H1 (cell line): ENCODE measurements at regions not wholly inside any gene's neighbourhood (a gene's known extent, or its start where the extent isn't known, plus 50 kb on each side); places are given as distances from the start of the nearest gene placed in this dataset.

Experiments
- CTCF ChIA-PET: fragments of 300-600 bp; sonication (Branson Sonifier 250); formaldehyde crosslinking; loops from one replicate; lab custom pipeline; 2021; ENCODE audit not compliant: partially characterized antibody; lab: Charles Lee
- POLR2A ChIA-PET: fragments of 300-600 bp; sonication (Branson Sonifier 250); formaldehyde crosslinking; loops from one replicate; lab custom pipeline; 2021; ENCODE audit warnings: inconsistent platforms; ENCODE audit not compliant: partially characterized antibody; lab: Charles Lee
- DNase-seq, 2 experiments: peaks; one replicate each; pipeline versions ENCODE4 v3.0.0 to v3.0.0-alpha.2; 2010 to 2022; ENCODE audit warnings: low spot score in 2 of 2, low read depth in 1 of 2, mixed read lengths in 1 of 2
- FAIRE-seq: peaks from 2 replicates; lab custom pipeline; 2011; peaks lifted over from hg19 to GRCh38; lab: Jason Lieb, UNC
- H2AFZ ChIP-seq: 2 replicates; pipeline ENCODE4 v1.8.1; 2012; ENCODE audit warnings: low read length, inconsistent platforms
- H2AK5ac ChIP-seq: 2 replicates; pipeline ENCODE4 v1.6.1; 2013; ENCODE audit warnings: low read depth, low read length
- H2BK120ac ChIP-seq: replicated peaks from 2 replicates; pipeline ENCODE3; 2013; ENCODE audit warnings: low read depth, low read length, inconsistent platforms
- H2BK12ac ChIP-seq: 2 replicates; pipeline ENCODE4 v1.6.1; 2013; ENCODE audit warnings: low read depth, low read length
- H2BK15ac ChIP-seq: 2 replicates; pipeline ENCODE4 v1.6.1; 2013; ENCODE audit warnings: low read length
- H2BK20ac ChIP-seq: 2 replicates; pipeline ENCODE4 v1.6.1; 2013; ENCODE audit warnings: low read length
- H2BK5ac ChIP-seq: 2 replicates; pipeline ENCODE4 v1.6.1; 2013; ENCODE audit warnings: low read depth, low read length
- H3K14ac ChIP-seq: 2 replicates; pipeline ENCODE4 v1.6.1; 2013; ENCODE audit warnings: inconsistent platforms; ENCODE audit not compliant: insufficient read length
- H3K18ac ChIP-seq: 2 replicates; pipeline ENCODE4 v1.6.1; 2013; ENCODE audit warnings: low read length; ENCODE audit errors: extremely low read depth
- H3K23ac ChIP-seq: 2 replicates; pipeline ENCODE4 v1.6.1; 2013; ENCODE audit warnings: inconsistent platforms; ENCODE audit not compliant: insufficient read length
- H3K23me2 ChIP-seq: 2 replicates; pipeline ENCODE4 v1.6.1; 2013; ENCODE audit warnings: low read depth, low read length
- H3K27ac ChIP-seq: 2 replicates; pipeline ENCODE4 v1.6.1; 2011; ENCODE audit warnings: low read depth, low read length, inconsistent platforms
- H3K27me3 ChIP-seq, 4 experiments: replicated peaks in 1 of 4; 1 replicate in 1 of 4; 2 replicates in 3 of 4; pipeline versions ENCODE4 v1.6.1 to v1.8.1; 2011 to 2013; ENCODE audit warnings: low read length in 3 of 4, mild to moderate bottlenecking in 3 of 4, inconsistent platforms in 2 of 4, mixed read lengths in 2 of 4, moderate library complexity in 1 of 4; ENCODE audit not compliant: control insufficient read depth in 3 of 4, insufficient read depth in 3 of 4; ENCODE audit errors: extremely low read depth in 1 of 4
- H3K36me3 ChIP-seq, 4 experiments: 2 replicates each; pipeline versions ENCODE4 v1.6.1 to v1.8.1; 2011 to 2013; ENCODE audit warnings: mild to moderate bottlenecking in 4 of 4, low read length in 3 of 4, moderate library complexity in 2 of 4, control low read depth in 1 of 4, inconsistent platforms in 1 of 4; ENCODE audit not compliant: insufficient read depth in 4 of 4, control insufficient read depth in 2 of 4
- H3K4ac ChIP-seq: replicated peaks from 2 replicates; pipeline ENCODE3; 2013; ENCODE audit warnings: low read length, low read depth, mixed read lengths, inconsistent platforms; ENCODE audit not compliant: insufficient read length
- H3K4me1 ChIP-seq, 4 experiments: replicated peaks in 1 of 4; 1 replicate in 1 of 4; 2 replicates in 3 of 4; pipeline versions ENCODE4 v1.6.1 to v1.8.1; 2011 to 2013; ENCODE audit warnings: low read length in 3 of 4, inconsistent platforms in 2 of 4, mixed read lengths in 1 of 4; ENCODE audit not compliant: insufficient read depth in 4 of 4, control insufficient read depth in 3 of 4
- H3K4me2 ChIP-seq, 2 experiments: 2 replicates each; pipeline versions ENCODE4 v1.6.1 to v1.8.1; 2011 to 2013; ENCODE audit warnings: low read depth in 2 of 2, low read length in 2 of 2, control low read depth in 1 of 2, inconsistent platforms in 1 of 2, mild to moderate bottlenecking in 1 of 2; ENCODE audit not compliant: insufficient read depth in 1 of 2
- H3K4me3 ChIP-seq, 4 experiments: fragments of 200-600, 300-600 bp in 1 of 4; sonication (generic), shearing (Covaris generic), sonication (Bioruptor Twin) in 1 of 4; 2 replicates each; pipeline versions ENCODE4 v1.5.1 to v1.8.1; 2011 to 2016; ENCODE audit warnings: low read length in 4 of 4, low read depth in 3 of 4, control low read depth in 2 of 4, inconsistent platforms in 2 of 4, mild to moderate bottlenecking in 2 of 4, mixed read lengths in 1 of 4, moderate library complexity in 1 of 4; ENCODE audit not compliant: insufficient read depth in 2 of 4; ENCODE audit errors: extremely low read depth in 1 of 4
- H3K56ac ChIP-seq: replicated peaks from 2 replicates; pipeline ENCODE3; 2013; ENCODE audit warnings: low read depth, mild to moderate bottlenecking, mixed read lengths, low read length, inconsistent platforms; ENCODE audit not compliant: insufficient read length
- H3K79me1 ChIP-seq: 2 replicates; pipeline ENCODE4 v1.6.1; 2013; ENCODE audit warnings: low read depth, low read length, control low read depth
- H3K79me2 ChIP-seq, 2 experiments: 2 replicates each; pipeline versions ENCODE4 v1.6.1 to v1.8.1; 2012 to 2013; ENCODE audit warnings: low read length in 2 of 2, mild to moderate bottlenecking in 2 of 2, inconsistent platforms in 1 of 2; ENCODE audit not compliant: insufficient read depth in 2 of 2, control insufficient read depth in 1 of 2
- H3K9ac ChIP-seq, 4 experiments: replicated peaks in 1 of 4; 1 replicate in 1 of 4; 2 replicates in 3 of 4; pipeline versions ENCODE4 v1.6.1 to v1.8.1; 2011 to 2013; ENCODE audit warnings: low read depth in 3 of 4, low read length in 3 of 4, control low read depth in 2 of 4, mild to moderate bottlenecking in 2 of 4, moderate library complexity in 2 of 4, inconsistent platforms in 1 of 4; ENCODE audit errors: extremely low read depth in 1 of 4
- H3K9me3 ChIP-seq, 2 experiments: 2 replicates each; pipeline versions ENCODE4 v1.6.1 to v1.8.1; 2012 to 2013; ENCODE audit warnings: mild to moderate bottlenecking in 2 of 2, moderate library complexity in 2 of 2, control low read depth in 1 of 2, inconsistent platforms in 1 of 2, low read depth in 1 of 2, low read length in 1 of 2, mixed read lengths in 1 of 2; ENCODE audit not compliant: insufficient read depth in 2 of 2
- H4K20me1 ChIP-seq, 2 experiments: replicated peaks in 1 of 2; 2 replicates each; pipeline versions ENCODE3 to v1.8.1; 2011 to 2013; ENCODE audit warnings: inconsistent platforms in 2 of 2, low read length in 2 of 2, mild to moderate bottlenecking in 1 of 2; ENCODE audit not compliant: insufficient read depth in 2 of 2, control insufficient read depth in 1 of 2
- H4K5ac ChIP-seq: 2 replicates; pipeline ENCODE4 v1.6.1; 2013; ENCODE audit warnings: low read length, low read depth, mixed read lengths, inconsistent platforms; ENCODE audit not compliant: insufficient read length
- H4K8ac ChIP-seq: 2 replicates; pipeline ENCODE4 v1.8.0; 2013; ENCODE audit warnings: mild to moderate bottlenecking, moderate library complexity, low read length, inconsistent platforms; ENCODE audit not compliant: insufficient read depth; ENCODE audit errors: extremely low read depth
- H4K91ac ChIP-seq: replicated peaks from 2 replicates; pipeline ENCODE3; 2013; ENCODE audit warnings: low read length, mixed read lengths, inconsistent platforms; ENCODE audit not compliant: insufficient read length
- CHD1 ChIP-seq: IDR thresholded peaks from 2 replicates; pipeline ENCODE4 v1.6.1; 2012; ENCODE audit warnings: low read depth, low read length, improper control_type of control experiment
- CREB1 ChIP-seq: IDR thresholded peaks from 2 replicates; pipeline ENCODE4 v1.6.1; 2012; ENCODE audit warnings: inconsistent platforms
- EP300 ChIP-seq, 2 experiments: IDR thresholded peaks; 1 replicate in 1 of 2; 2 replicates in 1 of 2; pipeline ENCODE4 v1.6.1; 2011 to 2012; ENCODE audit warnings: low read depth in 2 of 2, low read length in 2 of 2, mild to moderate bottlenecking in 2 of 2, borderline replicate concordance in 1 of 2, inconsistent platforms in 1 of 2, moderate library complexity in 1 of 2
- NRF1 ChIP-seq: IDR thresholded peaks from 2 replicates; pipeline ENCODE4 v1.6.1; 2011; ENCODE audit warnings: mild to moderate bottlenecking, low read depth, low read length, improper control_type of control experiment
- PHF8 ChIP-seq: fragments of 200-600 bp; sonication (generic); conservative IDR thresholded peaks from 2 replicates; pipeline ENCODE4 v1.7.1; 2012; ENCODE audit warnings: low read depth, mild to moderate bottlenecking, inconsistent platforms, low read length, moderate library complexity
- RAD21 ChIP-seq, 2 experiments: IDR thresholded peaks in 1 of 2; conservative IDR thresholded peaks in 1 of 2; 2 replicates each; pipeline ENCODE4 v1.6.1; 2011; ENCODE audit warnings: low read depth in 2 of 2, low read length in 2 of 2, improper control_type of control experiment in 1 of 2, inconsistent platforms in 1 of 2, mild to moderate bottlenecking in 1 of 2, moderate library complexity in 1 of 2
- RFX5 ChIP-seq: IDR thresholded peaks from 2 replicates; pipeline ENCODE4 v1.6.1; 2011; ENCODE audit warnings: low read depth, low read length, improper control_type of control experiment, borderline replicate concordance
- TAF7 ChIP-seq: optimal IDR thresholded peaks from 2 replicates; pipeline ENCODE3; 2011; ENCODE audit warnings: low read depth, mild to moderate bottlenecking, inconsistent platforms, low read length, moderate library complexity, borderline replicate concordance
- TBP ChIP-seq: IDR thresholded peaks from 2 replicates; pipeline ENCODE4 v1.6.1; 2011; ENCODE audit warnings: low read depth, low read length, improper control_type of control experiment
- TCF12 ChIP-seq: IDR thresholded peaks from 2 replicates; pipeline ENCODE4 v1.6.1; 2011; ENCODE audit warnings: low read depth, mild to moderate bottlenecking, low read length
- YY1 ChIP-seq: IDR thresholded peaks from 2 replicates; pipeline ENCODE4 v1.6.1; 2011; ENCODE audit warnings: low read depth, mild to moderate bottlenecking, low read length
- WGBS, 2 experiments: shearing (Covaris generic) in 1 of 2; methylation state at CpG; one replicate each; pipeline versions ENCODE4 v1.1.6 to v1.1.7; 2013 to 2015; ENCODE audit warnings: low lambda C conversion rate in 2 of 2, mixed read lengths in 2 of 2, inconsistent platforms in 1 of 2, low coverage in 1 of 2, missing lambda C conversion rate in 1 of 2; ENCODE audit not compliant: insufficient replicate concordance in 2 of 2, insufficient coverage in 1 of 2, insufficient read length in 1 of 2; ENCODE audit errors: extremely low coverage in 1 of 2, missing lambda C conversion rate in 1 of 2; 5-methylcytosine and 5-hydroxymethylcytosine counted together

DNA sequence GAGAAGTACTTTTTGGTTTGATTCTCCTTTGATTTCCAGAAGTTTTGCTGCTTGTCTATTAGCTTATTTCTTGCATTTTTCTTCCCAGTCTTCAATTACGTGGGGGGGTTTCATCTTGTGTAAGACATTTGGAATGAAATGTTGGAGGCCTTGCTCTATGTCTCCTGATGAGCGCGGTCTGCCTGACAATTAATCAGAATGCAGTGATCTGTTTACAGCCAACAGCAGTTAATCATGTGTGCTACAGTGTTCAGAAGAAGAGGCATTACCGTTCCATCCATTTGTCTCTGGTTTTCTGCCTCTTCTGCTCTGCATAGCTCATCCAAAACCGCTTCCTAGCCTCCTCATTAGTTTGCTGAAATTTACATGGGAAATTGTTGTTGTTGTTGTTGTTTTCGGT lies 134.4 kb upstream of the ST6GAL2 start:
- Histone ChIP-seq H3K4me1 (no peaks in the 10 kb centered on the region), H3K9me3 (0 out of 4 replicates have a peak, but pooled peaks cover 0 to 3% of the 10 kb centered on the region in 2 experiments), H3K4me3 (no peak overlapping the region), H3K27me3 (no peaks in the 10 kb centered on the region), H3K36me3 (no peaks in the 10 kb centered on the region), H3K4ac (no peak overlapping the region), H3K23ac (no peak overlapping the region), H3K27ac (no peak overlapping the region), H2BK5ac (no peak overlapping the region), H3K14ac (no peak overlapping the region), H3K79me2 (no peaks in the 10 kb centered on the region), H3K79me1 (no peaks in the 10 kb centered on the region), H4K91ac (no peak overlapping the region), H4K8ac (no peak overlapping the region), H2BK20ac (no peak overlapping the region), H2BK120ac (no peak overlapping the region), H2AFZ (0 out of 2 replicates have a peak overlapping the region, but pooled peaks have one; percentile 0), H3K9ac (no peak overlapping the region), H3K4me2 (no peak overlapping the region), H2BK15ac (no peak overlapping the region), H3K23me2 (no peaks in the 10 kb centered on the region), H3K18ac (no peak overlapping the region), H4K20me1 (no peaks in the 10 kb centered on the region), H3K56ac (no peak overlapping the region), H2BK12ac (no peak overlapping the region), H2AK5ac (no peak overlapping the region), H4K5ac (no peak overlapping the region)
- DNase-seq (no peak), FAIRE-seq (no peak)
- WGBS, 2 experiments: 92% methylated on average over 6 of the region's 6 CpGs; no CpG with 5 or more reads in 1 of the 2 experiments
- TF ChIP-seq RAD21 (IDR thresholded peaks at IDR 0.05 in 1 of 2, conservative IDR thresholded peaks at IDR 0.05 in 1 of 2; ENCODE audit: low read depth in 2 of 2, low read length in 2 of 2) (no peak), NRF1 (no peak), YY1 (no peak), TAF7 (no peak), TCF12 (no peak), PHF8 (no peak), EP300 (IDR thresholded peaks at IDR 0.05; ENCODE audit: borderline replicate concordance in 1 of 2, low read depth in 2 of 2, low read length in 2 of 2) (no peak), RFX5 (no peak), CREB1 (no peak), CHD1 (no peak), TBP (no peak)
- POLR2A ChIA-PET: no interaction called here
- CTCF ChIA-PET: interaction anchor here (1.3 kb wide), 1 partner anchor 18 kb away, joined by 6 read pairs; no protein-coding TSS in a partner anchor
